CD1c-positive myeloid dendritic cell (primary cell): ENCODE measurements at regions not wholly inside any gene's neighbourhood (a gene's known extent, or its start where the extent isn't known, plus 50 kb on each side); places are given as distances from the start of the nearest gene placed in this dataset.
"Not testable (repeated sequence)": the region's sequence is repeated elsewhere in the genome, so short reads cannot be mapped to it uniquely, and the experiment has no call there.

ENCODE experiments used
- DNase-seq: peaks from one replicate; pipeline ENCODE4 v3.0.0-alpha.2; 2016; ENCODE audit errors: extremely low spot score

- DNase-seq = no peak
Observed at GRCh38 chr10:34058845-34059614, 724.6 kb upstream of the NRP1 start.

GRCh38 chr10:34055410-34055985 lies 721.0 kb upstream of the NRP1 start:
- DNase-seq = not testable (repeated sequence)

- DNase-seq = no peak
Observed at GRCh38 chr10:34049887-34050286, 715.4 kb upstream of the NRP1 start.

GRCh38 chr10:34049469-34049868 lies 715.0 kb upstream of the NRP1 start:
- DNase-seq = no peak

GRCh38 chr10:34047389-34047788 lies 712.9 kb upstream of the NRP1 start:
- no peak for DNase-seq

- no peak for DNase-seq
Observed at GRCh38 chr10:34046506-34047034, 712.1 kb upstream of the NRP1 start.

- no peak for DNase-seq
Observed at GRCh38 chr10:34045571-34046190, 711.2 kb upstream of the NRP1 start.

- no peak for DNase-seq
Observed at GRCh38 chr10:34041871-34042270, 707.4 kb upstream of the NRP1 start.

GRCh38 chr10:34037499-34037898 lies 703.0 kb upstream of the NRP1 start:
- no peak for DNase-seq

- not testable (repeated sequence) for DNase-seq
Observed at GRCh38 chr10:34035241-34035790, 700.8 kb upstream of the NRP1 start.

- DNase-seq = no peak
Observed at GRCh38 chr10:34033078-34033477, 698.6 kb upstream of the NRP1 start.

- DNase-seq = no peak
Observed at GRCh38 chr10:34032564-34032963, 698.1 kb upstream of the NRP1 start.

GRCh38 chr10:34031400-34031799 lies 696.9 kb upstream of the NRP1 start:
- DNase-seq = peak; percentile 75

GRCh38 chr10:34029455-34029854 lies 695.0 kb upstream of the NRP1 start:
- DNase-seq = no peak

- DNase-seq = no peak
Observed at GRCh38 chr10:34028936-34029335, 694.5 kb upstream of the NRP1 start.

GRCh38 chr10:34024693-34025425 lies 690.4 kb upstream of the NRP1 start:
- peak; percentile 45 for DNase-seq

- no peak for DNase-seq
Observed at GRCh38 chr10:34024282-34024681, 689.8 kb upstream of the NRP1 start.

- DNase-seq = no peak
Observed at GRCh38 chr10:34022195-34022594, 687.7 kb upstream of the NRP1 start.

GRCh38 chr10:34018784-34019183 lies 684.3 kb upstream of the NRP1 start:
- DNase-seq = no peak

- no peak for DNase-seq
Observed at GRCh38 chr10:34018129-34018528, 683.7 kb upstream of the NRP1 start.

- no peak for DNase-seq
Observed at GRCh38 chr10:34017281-34017680, 682.8 kb upstream of the NRP1 start.

- no peak for DNase-seq
Observed at GRCh38 chr10:34016576-34016975, 682.1 kb upstream of the NRP1 start.
